Smooth muscle cell (in vitro differentiated cells): ENCODE measurements at regions not wholly inside any gene's neighbourhood (a gene's known extent, or its start where the extent isn't known, plus 50 kb on each side); places are given as distances from the start of the nearest gene placed in this dataset.

Experiments
- DNase-seq: peaks from one replicate; lab custom pipeline; 2025; ENCODE audit not compliant: unreplicated experiment; lab: John Stamatoyannopoulos, UW
- H2AFZ ChIP-seq: fragments of 200-600 bp; sonication (generic); 2 replicates; pipeline ENCODE4 v1.6.0; 2016; ENCODE audit warnings: antibody characterized with exemption, low read depth, mild to moderate bottlenecking
- H3F3A ChIP-seq: fragments of 200-600 bp; sonication (generic); 2 replicates; pipeline ENCODE4 v1.6.0; 2017; ENCODE audit warnings: antibody characterized with exemption, low read depth
- H3K27ac ChIP-seq: fragments of 200-600 bp; sonication (generic); 2 replicates; pipeline ENCODE4 v1.5.1; 2016; ENCODE audit warnings: low read depth, mild to moderate bottlenecking
- H3K27me3 ChIP-seq: fragments of 200-600 bp; sonication (generic); 2 replicates; pipeline ENCODE4 v1.6.1; 2016; ENCODE audit warnings: low read depth, mild to moderate bottlenecking
- H3K36me3 ChIP-seq: fragments of 200-600 bp; sonication (generic); 2 replicates; pipeline ENCODE4 v1.5.1; 2016; ENCODE audit warnings: low read depth
- H3K4me1 ChIP-seq: fragments of 200-600 bp; sonication (generic); 2 replicates; pipeline ENCODE4 v1.5.1; 2016; ENCODE audit warnings: low read depth
- H3K4me2 ChIP-seq: fragments of 200-600 bp; sonication (generic); 2 replicates; pipeline ENCODE4 v1.6.0; 2016; ENCODE audit warnings: mild to moderate bottlenecking
- H3K4me3 ChIP-seq: fragments of 200-600 bp; sonication (generic); 2 replicates; pipeline ENCODE4 v1.5.1; 2016; ENCODE audit warnings: mild to moderate bottlenecking
- H3K79me2 ChIP-seq: fragments of 200-600 bp; sonication (generic); 2 replicates; pipeline ENCODE4 v1.6.0; 2016; ENCODE audit warnings: low read depth, mild to moderate bottlenecking
- H3K9ac ChIP-seq: fragments of 200-600 bp; sonication (generic); 2 replicates; pipeline ENCODE4 v1.6.0; 2016; ENCODE audit warnings: low read depth
- H3K9me3 ChIP-seq: fragments of 200-600 bp; sonication (generic); replicated peaks from 2 replicates; pipeline ENCODE4 v1.5.1; 2016; ENCODE audit warnings: low read depth
- H4K20me1 ChIP-seq: fragments of 200-600 bp; sonication (generic); 2 replicates; pipeline ENCODE4 v1.6.0; 2016; ENCODE audit warnings: low read depth
- CTCF ChIP-seq: fragments of 200-600 bp; sonication (generic); IDR thresholded peaks from 2 replicates; pipeline ENCODE4 v1.5.1; 2017; ENCODE audit warnings: borderline replicate concordance, mild to moderate bottlenecking, antibody characterized with exemption; ENCODE audit not compliant: insufficient read depth, poor library complexity, severe bottlenecking
- WGBS: methylation state at CpG from one replicate; pipeline ENCODE4 v1.1.7; 2016; ENCODE audit warnings: low lambda C conversion rate; 5-methylcytosine and 5-hydroxymethylcytosine counted together

- TF ChIP-seq CTCF: no peak
- Histone ChIP-seq H4K20me1 (no peaks in the 10 kb centered on the region), H3F3A (no peaks in the 10 kb centered on the region), H3K4me3 (no peak overlapping the region), H3K79me2 (no peaks in the 10 kb centered on the region), H3K4me1 (no peaks in the 10 kb centered on the region), H3K9ac (no peak overlapping the region), H3K27me3 (no peaks in the 10 kb centered on the region), H3K27ac (no peak overlapping the region), H2AFZ (no peak overlapping the region), H3K36me3 (no peaks in the 10 kb centered on the region), H3K9me3 (no peaks in the 10 kb centered on the region), H3K4me2 (no peak overlapping the region)
- 85% methylated on average over 7 of the region's 7 CpGs for WGBS
- no peak for DNase-seq
Observed at GRCh38 chr12:125418902-125419564, 353.8 kb downstream of the AACS start.

- H3K27ac ChIP-seq: no peak overlapping the region
- no peak for DNase-seq
- H2AFZ ChIP-seq: no peak overlapping the region
- H3K79me2 ChIP-seq: no peaks in the 10 kb centered on the region
- H3K4me1 ChIP-seq: no peaks in the 10 kb centered on the region
- no peak overlapping the region for H3K4me3 ChIP-seq
- no peaks in the 10 kb centered on the region for H3K9me3 ChIP-seq
- no peak overlapping the region for H3K9ac ChIP-seq
- no peaks in the 10 kb centered on the region for H4K20me1 ChIP-seq
- TF ChIP-seq CTCF: no peak
- no peaks in the 10 kb centered on the region for H3K27me3 ChIP-seq
- no peaks in the 10 kb centered on the region for H3K36me3 ChIP-seq
- no peak overlapping the region for H3K4me2 ChIP-seq
- no peaks in the 10 kb centered on the region for H3F3A ChIP-seq
- WGBS: 74% methylated on average over 3 of the region's 3 CpGs
Observed at GRCh38 chr12:125424909-125425308, 359.7 kb downstream of the AACS start.

DNA sequence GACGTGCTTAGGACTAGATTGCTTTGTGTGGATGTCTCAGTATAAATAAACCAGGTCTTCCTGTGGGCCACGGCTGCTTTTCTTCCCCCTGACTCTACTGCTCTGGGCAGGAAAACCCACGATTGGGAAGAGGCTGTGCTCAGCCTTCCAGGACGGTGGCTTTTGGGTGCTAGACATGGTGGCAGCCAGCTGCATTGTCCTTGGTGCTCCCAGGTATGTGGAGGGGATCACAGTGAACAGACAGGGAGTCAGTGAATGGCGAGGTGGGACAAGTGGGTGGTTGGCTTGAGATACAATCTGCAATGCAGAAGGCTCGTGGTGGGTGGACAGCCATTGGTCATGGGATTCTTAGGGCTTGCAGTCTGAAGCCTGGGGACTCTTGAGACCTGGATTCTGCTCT is 366.3 kb downstream of the AACS start:
- TF ChIP-seq CTCF: no peak
- Histone ChIP-seq H3K4me1 (no peaks in the 10 kb centered on the region), H3K27me3 (no peaks in the 10 kb centered on the region), H4K20me1 (no peaks in the 10 kb centered on the region), H3K9ac (no peak overlapping the region), H3K4me2 (no peak overlapping the region), H3F3A (no peaks in the 10 kb centered on the region), H3K36me3 (no peaks in the 10 kb centered on the region), H3K4me3 (no peak overlapping the region), H2AFZ (no peak overlapping the region), H3K79me2 (no peaks in the 10 kb centered on the region), H3K9me3 (no peaks in the 10 kb centered on the region), H3K27ac (no peak overlapping the region)
- no peak for DNase-seq
- WGBS: 77% methylated on average over 6 of the region's 6 CpGs

DNA sequence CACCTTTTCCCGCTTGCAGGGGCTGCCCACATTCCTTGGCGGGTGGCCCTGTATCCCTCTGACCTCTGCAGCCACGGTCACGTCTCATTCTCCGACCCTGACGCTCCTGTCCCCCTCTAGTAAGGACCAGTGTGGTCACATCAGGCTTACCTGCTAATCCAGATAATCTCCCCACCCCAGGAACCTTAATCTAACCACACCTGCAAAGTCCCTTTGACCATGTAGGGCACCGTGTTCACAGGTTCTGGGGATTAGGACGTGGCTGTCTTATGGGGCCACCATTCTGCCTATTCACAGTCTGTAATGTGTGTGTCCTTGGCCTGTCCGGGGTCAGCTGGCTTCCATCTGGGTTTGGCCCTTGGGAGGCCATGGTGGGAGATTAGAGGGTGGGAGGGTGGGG is 368.9 kb downstream of the AACS start:
- Histone ChIP-seq H4K20me1 (no peaks in the 10 kb centered on the region), H3K4me2 (no peak overlapping the region), H3K27me3 (no peaks in the 10 kb centered on the region), H2AFZ (no peak overlapping the region), H3K79me2 (no peaks in the 10 kb centered on the region), H3K9me3 (no peaks in the 10 kb centered on the region), H3K27ac (no peak overlapping the region), H3F3A (no peaks in the 10 kb centered on the region), H3K4me3 (no peak overlapping the region), H3K36me3 (no peaks in the 10 kb centered on the region), H3K9ac (no peak overlapping the region), H3K4me1 (no peaks in the 10 kb centered on the region)
- no peak for DNase-seq
- 86% methylated on average over 9 of the region's 9 CpGs for WGBS
- no peak for TF ChIP-seq CTCF
